EL (cell line): ENCODE measurements at regions not wholly inside any gene's neighbourhood (a gene's known extent, or its start where the extent isn't known, plus 50 kb on each side); places are given as distances from the start of the nearest gene placed in this dataset.
"Not testable (repeated sequence)": the region's sequence is repeated elsewhere in the genome, so short reads cannot be mapped to it uniquely, and the experiment has no call there.

ENCODE experiments used
- DNase-seq: peaks from one replicate; pipeline ENCODE4 v3.0.0-alpha.2; 2016

GRCh38 chr9:82880336-82881050, 182.4 kb downstream of the RASEF start:
- no peak for DNase-seq

- DNase-seq = peak; percentile 70
Observed at GRCh38 chr9:82882138-82882537, 180.8 kb downstream of the RASEF start.

GRCh38 chr9:82882748-82883147, 180.2 kb downstream of the RASEF start:
- DNase-seq = peak; percentile 53

GRCh38 chr9:82883436-82883835, 179.5 kb downstream of the RASEF start:
- no peak for DNase-seq

DNA sequence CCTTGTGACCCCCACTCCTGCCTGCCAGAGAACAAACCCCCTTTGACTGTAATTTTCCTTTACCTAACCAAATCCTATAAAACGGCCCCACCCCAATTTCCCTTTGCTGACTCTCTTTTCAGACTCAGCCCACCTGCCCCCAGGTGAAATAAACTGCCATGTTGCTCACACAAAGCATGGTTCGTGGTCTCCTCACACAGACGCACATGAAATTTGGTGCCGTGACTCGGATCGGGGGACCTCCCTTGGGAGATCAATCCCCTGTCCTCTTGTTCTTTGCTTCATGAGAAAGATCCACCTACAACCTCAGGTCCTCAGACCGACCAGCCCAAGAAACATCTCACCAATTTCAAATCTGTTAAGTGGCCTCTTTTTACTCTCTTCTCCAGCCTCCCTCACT, 179.0 kb downstream of the RASEF start:
- not testable (repeated sequence) for DNase-seq

- no peak for DNase-seq
Observed at GRCh38 chr9:82890401-82890800, 172.5 kb downstream of the RASEF start.

- DNase-seq = no peak
Observed at GRCh38 chr9:82890865-82891264, 172.1 kb downstream of the RASEF start.

GRCh38 chr9:82891321-82891720, 171.6 kb downstream of the RASEF start:
- DNase-seq = peak; percentile 6

- no peak for DNase-seq
Observed at GRCh38 chr9:82893549-82893948, 169.4 kb downstream of the RASEF start.

GRCh38 chr9:82894548-82894947, 168.4 kb downstream of the RASEF start:
- DNase-seq = no peak

DNA sequence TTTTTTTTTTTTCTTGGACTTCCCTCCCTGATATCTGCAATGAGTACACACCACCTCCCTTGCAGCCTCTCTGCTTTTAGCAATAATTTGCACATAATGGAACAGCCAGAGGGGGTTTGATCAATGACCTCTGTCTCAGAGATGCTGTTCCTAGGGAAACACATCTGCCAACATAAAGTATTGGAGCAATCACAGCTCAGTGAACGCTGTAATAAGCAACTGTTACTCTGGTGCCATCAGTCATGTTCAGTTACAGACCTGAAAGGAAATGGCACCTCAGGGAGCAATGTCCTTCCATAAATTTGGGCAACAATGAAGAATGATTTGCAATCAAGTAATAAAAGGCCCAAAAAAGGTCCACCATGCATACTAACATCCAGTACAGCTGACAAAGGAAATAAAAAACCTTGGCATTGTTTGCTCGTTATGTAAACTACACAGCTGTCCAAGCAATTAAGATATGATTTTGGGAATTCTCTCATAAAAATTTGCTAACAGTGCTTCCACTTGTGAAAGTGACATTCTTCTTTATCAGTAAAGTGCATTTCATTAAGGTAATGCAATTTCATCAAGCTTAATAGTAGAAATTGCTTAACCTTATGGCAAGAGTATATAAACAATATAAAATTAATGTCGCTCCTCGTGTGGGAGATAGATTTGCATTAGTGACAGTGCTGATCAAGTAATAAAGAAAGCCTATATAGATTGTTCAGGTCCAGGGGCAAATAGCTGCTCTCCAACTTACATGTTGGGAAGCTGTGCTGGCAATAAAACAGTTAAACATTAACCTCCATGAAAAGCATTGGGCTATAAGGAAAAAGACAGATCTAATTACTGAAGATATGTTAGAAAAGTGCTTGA, 167.8 kb downstream of the RASEF start:
- no peak for DNase-seq

- no peak for DNase-seq
Observed at GRCh38 chr9:82895822-82896110, 167.2 kb downstream of the RASEF start.

DNA sequence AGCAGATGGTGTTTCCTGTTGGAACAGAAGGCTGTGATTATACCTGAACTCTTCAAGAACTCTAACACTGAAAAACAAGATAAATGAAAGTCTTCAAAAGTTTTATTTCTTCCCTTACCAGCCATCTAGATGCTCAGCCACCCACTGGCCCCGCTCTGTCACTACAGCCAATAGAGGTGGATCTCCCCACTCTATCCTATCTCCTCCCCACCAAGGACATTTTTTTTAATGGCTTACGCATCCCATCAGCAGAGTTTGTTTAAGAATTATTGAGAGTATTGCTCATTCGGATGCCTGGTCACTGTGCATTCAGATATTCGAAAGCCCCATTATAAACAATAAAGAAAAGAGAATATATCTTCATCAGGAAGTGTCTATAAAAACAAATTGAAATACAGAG, 159.4 kb downstream of the RASEF start:
- DNase-seq = peak; percentile 21

- no peak for DNase-seq
Observed at GRCh38 chr9:82911996-82912395, 150.9 kb downstream of the RASEF start.

GRCh38 chr9:82912645-82913044, 150.3 kb downstream of the RASEF start:
- DNase-seq = no peak

GRCh38 chr9:82916238-82916637, 146.7 kb downstream of the RASEF start:
- not testable (repeated sequence) for DNase-seq

GRCh38 chr9:82920154-82920553, 142.8 kb downstream of the RASEF start:
- DNase-seq = no peak

GRCh38 chr9:82922686-82923085, 140.3 kb downstream of the RASEF start:
- DNase-seq = peak; percentile 14

DNA sequence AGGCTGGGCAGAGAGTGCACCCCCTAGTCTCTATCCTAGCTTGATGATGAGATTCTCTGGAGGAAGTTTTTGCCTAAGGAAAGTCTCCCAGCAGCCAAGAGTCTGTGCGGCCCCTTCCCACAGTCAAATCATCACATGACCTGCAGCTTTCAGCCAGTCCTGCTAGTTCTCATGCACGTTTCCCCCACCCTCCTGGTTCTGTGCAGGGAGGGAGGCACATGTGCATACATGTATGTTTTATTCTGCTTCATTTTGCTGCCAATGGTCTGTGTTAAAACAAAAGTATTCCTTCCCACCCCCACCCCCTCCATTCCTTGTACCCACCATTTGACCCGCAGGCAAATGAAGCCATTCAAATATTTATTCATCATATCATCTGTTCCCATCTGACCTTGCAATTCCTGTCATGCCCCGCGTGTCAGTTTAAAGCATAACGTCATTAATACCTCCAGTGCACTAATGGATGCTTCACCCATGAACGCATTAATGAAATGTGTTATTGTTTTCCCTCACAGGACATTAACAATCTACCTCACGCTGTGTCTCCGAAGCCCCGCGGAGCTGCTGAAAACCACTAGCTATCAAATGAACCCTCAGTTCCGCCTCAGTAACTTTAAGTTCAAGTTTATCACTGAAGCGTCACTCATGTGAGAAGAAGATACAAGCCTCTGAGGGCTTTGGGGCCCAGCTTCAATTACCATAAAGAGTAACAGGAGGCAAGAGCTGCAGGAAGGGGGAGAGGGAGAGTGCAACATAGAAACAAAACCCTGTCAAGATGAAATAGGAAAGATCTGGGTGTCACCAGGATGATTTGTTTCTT, 139.6 kb downstream of the RASEF start:
- peak; percentile 41 for DNase-seq

GRCh38 chr9:82923912-82924605, 138.9 kb downstream of the RASEF start:
- no peak for DNase-seq
